ENCODE measurements at regions not wholly inside any gene's neighbourhood (a gene's known extent, or its start where the extent isn't known, plus 50 kb on each side); places are given as distances from the start of the nearest gene placed in this dataset.

DNA sequence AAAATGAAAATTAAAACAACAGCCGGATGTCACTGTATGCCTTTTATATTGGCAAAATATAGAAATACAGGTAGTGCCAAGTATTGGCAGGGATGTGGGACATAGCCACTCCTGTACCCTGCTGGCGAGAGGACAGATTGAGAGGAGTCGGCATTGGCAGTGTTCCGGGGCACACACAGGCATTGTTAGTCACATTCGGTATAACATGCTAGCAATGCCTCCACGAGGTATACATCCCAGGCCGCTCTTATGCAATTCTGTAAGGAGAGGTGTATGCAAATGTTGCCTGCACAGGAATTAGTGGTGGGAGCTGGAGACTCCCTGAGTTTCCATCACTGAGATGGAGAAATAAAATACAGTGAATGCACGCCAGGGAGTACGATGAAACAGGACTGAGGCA lies 99.4 kb upstream of the DLG1 start:
- Histone ChIP-seq H3K4ac (replicated peaks; ENCODE audit: insufficient read length, low read depth, low read length) (no peak overlapping the region), H3K18ac (ENCODE audit: extremely low read depth, low read length) (no peak overlapping the region), H3K9me3 (ENCODE audit: insufficient read depth in 2 of 2, low read depth in 1 of 2, low read length in 1 of 2) (no peaks in the 10 kb centered on the region), H4K20me1 (replicated peaks in 1 of 2; ENCODE audit: control insufficient read depth in 1 of 2, insufficient read depth in 2 of 2, low read length in 2 of 2) (no peaks in the 10 kb centered on the region), H3K23ac (ENCODE audit: insufficient read length) (no peak overlapping the region), H2AFZ (ENCODE audit: low read length) (no peak overlapping the region), H2AK5ac (ENCODE audit: low read depth, low read length) (no peak overlapping the region), H3K4me1 (replicated peaks in 1 of 4; ENCODE audit: control insufficient read depth in 3 of 4, insufficient read depth in 4 of 4, low read length in 3 of 4) (peaks cover 0 to 3% (median 2%) of the 10 kb centered on the region in 4 experiments; a peak in 2 of 7 replicates), H3K56ac (replicated peaks; ENCODE audit: insufficient read length, low read depth, low read length) (no peak overlapping the region), H3K14ac (ENCODE audit: insufficient read length) (no peak overlapping the region), H3K4me2 (ENCODE audit: insufficient read depth in 1 of 2, low read depth in 2 of 2, low read length in 2 of 2) (no peak overlapping the region), H3K79me1 (ENCODE audit: low read depth, low read length) (no peaks in the 10 kb centered on the region), H3K4me3 (ENCODE audit: extremely low read depth in 1 of 4, insufficient read depth in 2 of 4, low read depth in 3 of 4, low read length in 4 of 4) (no peak overlapping the region), H3K27me3 (replicated peaks in 1 of 4; ENCODE audit: control insufficient read depth in 3 of 4, extremely low read depth in 1 of 4, insufficient read depth in 3 of 4, low read length in 3 of 4) (no peaks in the 10 kb centered on the region), H3K27ac (ENCODE audit: low read depth, low read length) (no peak overlapping the region), H2BK12ac (ENCODE audit: low read depth, low read length) (no peak overlapping the region), H3K23me2 (ENCODE audit: low read depth, low read length) (no peaks in the 10 kb centered on the region), H2BK5ac (ENCODE audit: low read depth, low read length) (no peak overlapping the region), H3K79me2 (ENCODE audit: control insufficient read depth in 1 of 2, insufficient read depth in 2 of 2, low read length in 2 of 2) (no peaks in the 10 kb centered on the region), H2BK15ac (ENCODE audit: low read length) (no peak overlapping the region), H2BK20ac (ENCODE audit: low read length) (0 out of 2 replicates have a peak overlapping the region, but pooled peaks have one; percentile 48), H3K9ac (replicated peaks in 1 of 4; ENCODE audit: extremely low read depth in 1 of 4, low read depth in 3 of 4, low read length in 3 of 4) (no peak overlapping the region), H4K5ac (ENCODE audit: insufficient read length, low read depth, low read length) (no peak overlapping the region), H4K91ac (replicated peaks; ENCODE audit: insufficient read length, low read length) (no peak overlapping the region), H4K8ac (ENCODE audit: extremely low read depth, insufficient read depth, low read length) (no peak overlapping the region), H3K36me3 (ENCODE audit: control insufficient read depth in 2 of 4, insufficient read depth in 4 of 4, low read length in 3 of 4) (no peaks in the 10 kb centered on the region), H2BK120ac (replicated peaks; ENCODE audit: low read depth, low read length) (no peak overlapping the region)
- 92% methylated on average over 9 of the region's 9 CpGs; no CpG with 5 or more reads in 1 of the 2 experiments for WGBS, 2 experiments (ENCODE audit: extremely low coverage in 1 of 2, insufficient coverage in 1 of 2, insufficient read length in 1 of 2, insufficient replicate concordance in 2 of 2, low coverage in 1 of 2, low lambda C conversion rate in 2 of 2, missing lambda C conversion rate in 1 of 2)
- DNase-seq (ENCODE audit: low read depth in 1 of 2, low spot score in 2 of 2) (no peak), FAIRE-seq (no peak)
- ChIA-PET CTCF (ENCODE audit: partially characterized antibody) (no interaction called here), POLR2A (ENCODE audit: partially characterized antibody) (interaction anchor here (1.5 kb wide), 1 partner anchor 10 kb away, joined by 5 read pairs; no protein-coding TSS in a partner anchor)
- TF ChIP-seq, protein P1, sequence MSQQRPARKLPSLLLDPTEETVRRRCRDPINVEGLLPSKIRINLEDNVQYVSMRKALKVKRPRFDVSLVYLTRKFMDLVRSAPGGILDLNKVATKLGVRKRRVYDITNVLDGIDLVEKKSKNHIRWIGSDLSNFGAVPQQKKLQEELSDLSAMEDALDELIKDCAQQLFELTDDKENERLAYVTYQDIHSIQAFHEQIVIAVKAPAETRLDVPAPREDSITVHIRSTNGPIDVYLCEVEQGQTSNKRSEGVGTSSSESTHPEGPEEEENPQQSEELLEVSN (IDR thresholded peaks at IDR 0.05), result no peak
- no peak for TF ChIP-seq BACH1 (IDR thresholded peaks at IDR 0.05; ENCODE audit: low read length)

Measured in H1 (cell line).